HG03095 (cell line): ENCODE measurements at regions not wholly inside any gene's neighbourhood (a gene's known extent, or its start where the extent isn't known, plus 50 kb on each side); places are given as distances from the start of the nearest gene placed in this dataset.

Experiments used
- ATAC-seq: cut with Tn5 transposase; IDR thresholded peaks from one replicate; pipeline ENCODE4 v1.9.1; 2021; ENCODE audit warnings: moderate library complexity; ENCODE audit not compliant: unreplicated experiment

DNA sequence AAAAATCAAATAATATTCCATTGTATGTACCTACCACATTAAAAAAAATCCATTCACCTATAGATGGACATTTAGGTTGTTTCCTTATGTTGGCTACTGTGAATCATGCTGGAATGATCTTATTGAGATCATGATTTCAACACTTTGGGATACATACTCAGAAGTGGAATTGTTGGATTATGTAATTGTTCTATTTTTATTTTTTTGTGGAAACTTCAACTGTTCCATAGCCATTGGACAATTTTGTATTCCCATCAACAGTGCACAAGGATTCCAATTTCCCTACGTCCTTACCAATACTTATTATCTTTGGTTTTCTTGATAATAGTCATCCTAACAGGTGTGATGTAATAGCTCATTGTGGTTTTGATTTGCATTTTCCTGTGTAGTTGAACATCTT is 834.0 kb downstream of the MAFB start:
- ATAC-seq = no peak

DNA sequence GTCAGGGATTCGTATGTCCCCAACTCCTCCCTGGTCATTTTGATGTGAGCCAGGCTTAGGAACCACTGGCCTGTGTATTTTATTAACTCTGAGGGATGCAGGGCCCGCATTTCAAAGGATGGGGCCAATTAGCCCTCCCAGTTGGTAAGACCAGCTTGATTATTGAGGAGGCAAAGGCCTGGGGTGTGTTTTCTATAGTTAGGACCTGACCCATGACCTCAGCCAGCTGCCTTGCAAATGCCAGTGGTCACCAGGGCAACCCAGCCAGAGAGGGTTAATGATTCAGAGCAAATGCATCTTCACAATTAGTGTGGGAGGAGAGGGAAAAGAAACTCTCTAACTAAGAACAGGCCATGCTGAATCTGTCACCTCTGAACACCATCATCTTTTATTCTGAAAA is 835.4 kb downstream of the MAFB start:
- ATAC-seq = no peak

DNA sequence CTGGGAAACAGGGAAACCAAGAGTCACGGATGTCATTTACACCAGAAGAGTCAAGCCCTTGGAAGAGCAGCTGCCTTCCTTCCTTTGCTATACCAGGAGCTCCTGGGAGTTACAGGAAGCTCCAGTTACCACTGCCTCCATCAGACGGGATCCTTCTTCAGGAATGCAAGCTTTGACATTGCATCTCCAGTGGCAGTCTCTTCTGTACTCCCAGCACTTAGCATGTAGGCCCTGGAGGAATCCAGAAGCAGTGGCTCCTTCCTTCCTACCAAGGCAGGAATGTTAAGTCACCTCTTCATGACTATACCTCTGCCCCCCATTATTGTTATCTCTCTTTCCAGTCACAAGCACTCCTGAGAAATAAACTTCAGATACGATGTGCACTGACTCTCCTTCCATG is 836.0 kb downstream of the MAFB start:
- no peak for ATAC-seq

DNA sequence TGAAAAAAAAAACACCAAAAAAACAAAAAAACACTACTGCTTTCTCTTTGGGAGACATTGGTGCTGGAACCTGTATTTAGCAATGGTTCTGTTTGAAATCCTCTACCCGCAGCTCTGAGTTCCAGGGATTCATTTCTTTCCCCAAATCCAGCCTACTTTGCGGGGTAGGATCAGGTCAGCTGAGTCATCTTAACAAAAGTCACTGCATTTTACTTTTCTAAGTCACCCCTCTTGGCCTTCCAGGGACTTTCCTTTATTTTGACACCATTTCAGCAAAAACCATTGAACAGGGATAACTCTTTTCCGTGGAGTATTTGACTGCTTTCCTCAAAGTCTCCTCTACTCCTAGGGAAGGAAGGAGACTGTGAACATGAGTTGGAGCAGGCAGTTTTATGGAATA is 837.6 kb downstream of the MAFB start:
- ATAC-seq = no peak

DNA sequence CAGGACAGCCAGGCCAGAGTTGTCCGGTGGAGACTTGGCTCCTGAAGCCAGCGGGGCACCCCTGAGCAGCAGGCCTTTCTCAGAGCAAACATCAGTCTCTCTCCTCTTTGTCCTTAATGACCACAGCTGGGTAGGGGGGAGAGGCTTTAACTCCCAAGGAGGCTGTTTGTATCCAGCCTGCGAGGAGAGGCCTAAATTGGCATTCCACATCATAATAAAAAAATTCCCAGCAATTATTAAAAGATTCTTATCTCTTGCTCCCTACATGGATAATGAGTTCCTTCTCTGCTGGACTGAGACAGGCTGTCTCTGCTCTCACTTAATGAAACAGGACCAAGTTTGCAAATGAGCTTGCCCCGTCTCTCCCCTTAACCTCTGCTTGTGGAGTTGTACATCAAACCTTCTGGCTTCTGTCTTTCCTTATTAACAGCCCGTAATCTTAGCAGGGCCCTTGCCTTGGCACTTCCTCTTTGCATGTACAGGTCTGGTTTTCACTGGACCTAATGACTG is 838.2 kb downstream of the MAFB start:
- ATAC-seq = no peak

DNA sequence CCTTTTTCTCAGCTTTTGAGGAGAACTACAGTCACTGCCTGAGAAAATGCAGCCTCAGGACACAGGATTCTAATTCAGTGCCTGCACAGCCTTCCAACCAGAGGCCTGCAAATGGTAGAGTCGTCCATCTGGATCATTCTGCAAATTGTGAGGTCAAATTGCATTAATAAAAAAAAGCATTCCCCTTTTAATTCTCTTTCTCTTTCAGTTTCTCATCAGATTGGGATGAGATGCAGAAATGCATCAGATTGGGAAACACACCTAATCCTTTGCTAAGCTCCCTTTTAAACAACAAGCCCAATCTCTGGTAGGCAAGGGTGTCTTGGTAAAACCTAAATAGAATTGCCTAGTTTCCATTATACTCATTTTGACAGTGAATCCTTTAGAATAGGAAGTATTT is 838.8 kb downstream of the MAFB start:
- no peak for ATAC-seq

DNA sequence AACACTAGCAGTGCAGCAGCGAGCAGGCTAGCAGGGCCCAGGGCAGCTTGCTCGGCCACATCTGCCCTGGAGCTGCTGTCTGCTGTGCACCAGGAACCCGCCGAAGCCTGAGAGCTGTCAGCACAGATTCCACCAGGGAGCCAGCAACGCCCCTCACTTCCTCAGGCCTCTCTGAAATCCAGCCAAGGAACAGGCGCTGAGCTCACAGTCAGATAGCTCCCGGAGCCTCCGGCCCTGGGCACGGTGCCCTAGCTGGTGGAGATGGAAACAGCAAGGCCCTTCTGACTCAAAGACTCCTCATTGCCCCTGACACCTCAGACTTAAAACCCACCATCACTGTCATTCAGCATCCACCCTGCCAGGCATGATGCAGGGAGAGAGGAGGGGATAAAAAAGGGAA is 839.4 kb downstream of the MAFB start:
- ATAC-seq = no peak

DNA sequence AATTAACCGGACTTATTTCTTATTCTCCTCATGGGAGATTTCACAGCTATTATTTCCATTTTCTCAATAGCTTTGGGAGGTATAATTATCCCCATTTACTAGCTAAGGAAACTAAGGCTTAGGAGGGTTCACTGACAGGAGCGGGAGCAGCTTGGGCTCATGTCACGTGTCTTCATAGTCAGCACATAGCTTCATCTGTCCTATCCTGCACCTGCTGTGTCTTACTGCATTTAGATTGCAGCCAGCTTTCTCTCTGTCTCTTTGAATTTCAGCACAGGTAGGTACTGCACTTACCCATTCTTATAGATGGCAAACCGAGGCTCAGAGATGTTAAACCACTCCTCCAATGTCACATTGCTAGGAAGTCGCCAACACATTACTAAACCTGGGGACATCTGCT is 839.9 kb downstream of the MAFB start:
- ATAC-seq = no peak

DNA sequence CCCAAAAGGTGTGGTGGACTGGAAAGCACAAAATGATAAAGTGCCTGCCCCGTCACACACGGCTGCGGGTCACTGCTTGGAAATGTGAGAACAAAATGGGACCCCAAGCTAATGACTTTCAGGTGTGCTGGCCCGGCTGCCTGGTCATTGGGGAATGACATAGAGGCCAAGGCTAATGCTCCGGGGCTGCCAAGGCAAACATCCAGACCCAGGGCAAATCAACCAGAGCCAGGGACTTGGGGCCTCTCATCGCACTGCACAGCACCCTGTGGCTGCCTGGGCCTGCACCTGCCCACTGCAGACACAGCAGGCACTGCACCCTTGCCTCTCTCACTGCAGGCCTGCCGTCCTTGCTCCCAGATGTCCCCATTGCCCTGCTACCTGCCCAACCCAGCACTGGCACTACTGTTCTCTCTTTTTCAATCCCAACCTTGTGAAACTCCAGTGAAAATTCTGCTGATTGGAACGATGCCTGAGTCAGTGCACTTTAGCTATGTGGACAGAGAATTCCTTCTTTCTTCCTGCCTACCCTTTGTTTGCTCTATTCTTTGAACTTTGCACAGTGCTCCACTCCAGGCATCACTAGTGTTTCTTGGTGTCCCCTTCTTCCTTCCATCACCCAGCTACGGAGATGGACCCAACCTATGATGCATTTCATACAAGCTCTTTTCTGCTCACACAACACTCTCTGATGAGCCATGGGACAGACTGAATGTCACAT is 849.5 kb downstream of the MAFB start:
- no peak for ATAC-seq

DNA sequence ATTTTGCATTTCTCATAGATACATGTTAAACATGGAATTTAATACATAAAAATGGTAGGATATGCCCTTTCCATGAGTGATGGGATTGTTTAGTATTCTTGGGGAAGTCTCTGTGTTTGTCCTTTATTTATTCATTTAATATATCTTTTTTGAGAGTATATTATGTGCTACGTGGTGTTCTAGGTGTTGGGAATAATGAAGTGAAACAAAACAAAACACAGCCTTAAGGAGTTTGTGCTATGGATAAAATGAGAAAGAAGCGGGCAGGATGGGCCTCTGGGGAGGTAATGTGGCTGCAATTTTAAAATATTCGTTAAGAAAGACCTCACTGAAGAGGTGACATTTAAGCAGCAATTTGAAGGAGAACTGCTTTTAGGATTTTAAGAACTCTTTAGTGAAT is 851.5 kb downstream of the MAFB start:
- ATAC-seq = no peak

DNA sequence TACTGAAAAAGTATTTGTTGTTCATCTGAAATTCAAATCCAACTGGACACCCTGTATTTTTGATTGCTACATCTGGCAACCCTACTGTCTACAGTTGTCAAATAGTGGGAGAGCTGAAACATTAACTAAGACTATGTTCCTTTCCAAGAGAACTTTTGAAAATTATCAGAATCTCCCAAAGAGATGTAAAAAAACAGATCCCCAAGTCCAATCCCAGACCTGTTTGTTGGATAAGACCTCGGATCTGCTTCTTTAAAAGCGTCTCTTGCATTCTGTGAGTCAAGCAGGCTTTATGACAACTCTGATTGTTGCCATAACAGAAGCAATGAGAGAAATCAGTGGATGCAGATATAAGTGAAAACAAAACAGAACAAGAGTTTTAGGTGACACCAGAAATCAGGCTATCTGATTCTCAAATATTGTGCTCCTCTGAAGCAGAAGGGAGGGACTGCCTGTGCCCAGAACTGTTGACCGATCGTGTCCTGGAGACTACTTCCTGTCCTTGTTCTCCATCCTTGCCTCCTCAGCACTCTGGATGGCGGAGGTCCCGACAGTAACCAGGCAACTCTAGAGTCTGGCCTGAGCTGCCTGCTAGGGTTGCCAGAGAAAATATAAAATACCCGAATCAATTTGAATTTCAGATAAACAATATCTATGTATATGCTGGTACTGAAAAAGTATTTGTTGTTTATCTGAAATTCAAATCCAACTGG is 853.8 kb downstream of the MAFB start:
- no peak for ATAC-seq

DNA sequence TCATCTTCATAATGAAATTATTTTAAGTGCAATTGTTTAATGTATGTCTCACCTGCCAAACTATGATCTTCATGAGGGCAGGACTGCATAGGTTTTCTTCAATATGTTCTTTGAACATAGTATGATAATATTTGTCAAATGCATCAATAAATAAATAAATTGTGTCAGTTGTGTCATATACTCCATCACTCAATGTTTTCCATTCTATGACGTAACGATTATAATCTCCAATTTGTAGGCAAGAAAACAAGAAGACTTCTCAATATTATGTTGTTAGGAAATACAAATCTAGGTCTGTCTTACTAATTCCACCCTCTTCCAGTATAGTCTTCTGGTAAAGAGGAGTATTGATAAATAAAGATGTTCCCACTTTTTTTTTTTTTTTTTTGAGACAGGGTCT is 858.1 kb downstream of the MAFB start:
- ATAC-seq = no peak

DNA sequence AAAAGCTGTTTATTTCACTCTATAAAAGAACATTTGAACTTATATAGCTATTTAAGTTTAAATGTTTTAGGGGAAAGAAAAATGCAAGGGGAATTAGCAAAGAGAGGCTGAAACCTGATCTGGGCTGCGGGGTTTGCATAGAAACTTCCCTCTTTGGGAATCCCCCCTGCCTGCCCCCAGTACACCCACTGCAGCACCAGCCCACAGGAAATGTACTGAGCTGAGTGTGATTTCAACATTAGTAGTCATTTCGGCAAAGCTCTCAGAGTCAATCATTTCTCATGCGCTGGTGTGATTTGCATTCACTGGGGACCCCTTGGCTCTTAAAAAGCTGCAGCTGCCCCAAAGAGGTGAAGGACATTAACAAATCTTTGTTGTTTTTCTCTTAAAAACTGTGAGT is 859.4 kb downstream of the MAFB start:
- ATAC-seq = peak; percentile 91

DNA sequence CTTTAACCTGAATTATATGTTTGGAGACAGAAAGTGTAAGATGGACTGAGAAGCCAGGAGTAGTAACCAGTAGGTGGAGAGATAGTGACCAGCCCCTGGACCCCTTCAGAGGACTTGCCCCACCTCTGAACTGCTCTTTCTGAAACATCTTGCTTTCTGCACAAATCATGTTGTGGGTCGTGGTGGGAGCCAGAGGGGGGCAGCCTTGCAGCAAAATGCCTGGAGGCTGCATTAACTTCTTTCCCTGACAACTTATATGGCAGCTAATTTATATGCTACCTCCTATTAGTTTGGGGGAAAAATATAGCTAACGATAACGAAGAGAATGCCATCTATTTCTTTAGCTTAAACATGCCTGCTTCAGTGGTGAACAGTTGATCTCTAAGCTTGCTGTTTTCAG is 859.8 kb downstream of the MAFB start:
- peak; percentile 3 for ATAC-seq

DNA sequence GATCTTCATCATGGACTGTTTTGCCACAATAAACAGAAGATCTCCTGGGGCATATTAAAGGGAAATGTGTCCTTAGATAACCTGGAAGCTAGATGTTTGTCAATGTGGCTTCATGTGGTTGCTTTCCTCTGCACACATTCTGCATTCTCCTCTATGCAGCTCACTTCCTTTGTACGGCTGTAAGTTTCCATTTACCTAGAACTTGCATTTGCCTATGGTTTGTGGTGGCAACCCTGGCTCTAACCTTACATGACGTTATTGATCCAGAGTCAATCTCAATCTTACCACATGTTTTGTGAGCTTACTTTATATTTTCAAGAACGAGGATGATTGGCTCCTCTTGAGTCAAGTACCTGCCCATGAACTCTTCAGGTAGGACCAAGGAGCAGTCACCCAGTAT is 863.1 kb downstream of the MAFB start:
- ATAC-seq = peak; percentile 52

DNA sequence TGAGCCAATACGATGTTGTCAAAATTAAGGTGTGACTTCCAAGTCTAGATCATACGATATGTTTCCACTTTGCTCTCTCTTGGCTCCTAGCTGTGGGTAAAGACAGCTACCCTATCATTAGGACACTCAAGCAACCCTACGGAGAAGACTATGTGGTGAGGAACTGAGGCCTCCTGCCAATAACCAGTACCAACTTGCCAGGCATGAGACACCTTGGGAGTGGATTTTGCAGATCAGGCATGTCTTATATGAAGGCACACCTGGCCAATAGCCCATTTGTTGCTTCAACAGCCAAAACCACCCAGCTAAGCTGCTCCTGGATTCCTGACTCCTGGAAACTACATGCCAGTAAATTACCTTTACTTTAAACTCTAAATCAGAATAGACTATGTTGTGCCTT is 863.4 kb downstream of the DHX35 start:
- ATAC-seq = no peak

DNA sequence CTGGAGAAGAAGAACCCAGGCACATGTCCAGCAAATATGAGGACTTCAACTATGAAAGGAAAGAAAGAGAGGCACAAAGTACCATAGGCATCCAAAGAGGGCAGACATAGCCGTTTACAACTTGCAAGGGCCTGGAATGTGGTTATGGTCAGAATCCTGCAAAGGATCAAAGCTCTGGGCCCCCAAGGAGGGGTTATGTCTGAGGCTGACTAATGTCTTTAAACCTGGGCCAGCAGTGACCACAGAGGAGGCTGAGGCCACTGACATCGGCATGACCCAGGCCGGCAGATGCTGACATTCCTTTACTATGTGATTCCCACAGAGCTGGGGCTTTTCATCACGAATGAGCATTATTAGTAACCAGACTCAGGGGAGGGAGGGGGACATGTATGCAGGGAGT is 861.1 kb downstream of the DHX35 start:
- ATAC-seq = no peak

DNA sequence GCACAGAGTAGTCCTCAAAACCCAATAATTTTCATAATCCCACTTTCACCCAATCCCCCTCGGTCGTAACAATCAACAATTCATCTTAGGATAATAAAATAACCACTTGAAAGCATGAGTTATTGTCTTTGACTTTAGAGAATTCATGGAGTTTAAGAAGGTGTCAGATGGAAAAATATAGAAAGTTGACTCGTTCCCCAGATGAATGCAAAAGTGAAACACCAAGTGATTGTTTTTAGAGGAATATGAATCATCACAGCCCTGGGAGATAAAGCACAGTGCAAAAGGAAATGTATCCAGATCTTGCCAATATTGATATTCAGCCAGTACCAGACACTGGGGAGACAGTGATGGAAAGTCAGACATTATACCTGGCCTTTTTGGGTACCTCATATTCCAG is 860.5 kb downstream of the DHX35 start:
- ATAC-seq = no peak

DNA sequence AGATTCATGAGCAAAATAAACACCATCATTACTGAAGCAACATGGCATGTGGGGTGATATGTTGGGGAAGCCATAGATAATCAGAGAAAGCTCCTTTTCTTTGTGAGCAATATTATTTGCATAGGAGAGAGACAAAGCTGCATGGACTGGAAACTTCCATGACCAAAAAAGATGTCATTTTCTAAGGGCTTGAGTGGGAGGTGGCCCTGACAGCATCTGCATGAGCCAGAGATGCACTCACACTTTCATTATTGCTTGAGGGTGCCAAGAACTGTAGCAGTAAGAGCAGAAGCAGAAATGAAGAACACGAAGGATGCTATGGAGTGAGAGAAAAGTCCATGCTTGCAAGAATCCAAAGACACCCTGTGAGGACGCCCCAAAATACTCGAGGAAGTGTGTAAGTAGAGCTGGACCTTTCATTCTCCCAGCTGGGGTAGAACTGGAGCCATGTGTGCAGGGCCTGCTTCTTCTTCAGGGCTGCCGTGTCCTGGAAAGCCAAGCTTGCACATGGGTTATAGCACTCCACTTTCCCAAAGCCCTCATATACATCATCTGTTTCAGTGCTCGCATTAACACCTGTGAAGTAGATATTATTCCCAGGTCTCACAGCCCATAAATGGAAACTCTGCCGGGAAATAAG is 851.2 kb downstream of the DHX35 start:
- no peak for ATAC-seq

DNA sequence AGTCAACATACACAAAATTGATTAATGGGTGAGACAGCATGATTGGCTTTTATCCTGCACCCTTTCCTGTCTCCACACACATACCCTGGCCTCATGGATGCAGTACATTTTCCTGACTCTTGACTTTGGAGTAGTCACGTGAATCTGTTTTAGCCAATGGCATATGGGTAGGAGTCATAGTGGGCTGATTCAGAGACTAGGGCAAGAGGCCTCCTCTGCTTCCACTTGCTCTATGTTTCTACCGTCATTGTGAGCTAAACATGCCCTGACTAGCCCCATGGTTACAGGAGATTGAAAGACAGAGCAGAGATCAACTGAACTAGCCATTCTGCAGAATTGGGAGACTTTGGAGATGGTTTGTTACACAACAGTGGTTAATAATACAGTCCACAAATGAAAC is 850.0 kb downstream of the DHX35 start:
- ATAC-seq = no peak

DNA sequence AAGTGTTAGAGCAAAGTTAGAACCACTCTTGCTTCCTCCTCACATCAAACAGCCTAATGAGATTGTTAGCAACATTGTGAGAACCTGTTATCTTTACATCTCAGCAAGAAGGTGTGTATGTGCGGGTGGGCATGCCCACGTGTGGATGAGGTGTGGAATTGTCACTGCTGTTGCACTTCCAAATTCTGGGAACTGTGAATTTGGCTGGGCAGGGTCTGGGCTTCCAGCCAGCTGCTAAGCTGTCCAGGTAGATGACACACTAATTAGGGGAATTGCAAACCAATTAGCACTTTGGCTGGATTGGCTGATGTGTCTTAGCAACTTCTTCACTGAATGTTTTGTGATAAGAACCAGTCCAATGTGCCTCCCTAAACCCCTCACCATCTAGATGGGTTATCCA is 848.2 kb downstream of the DHX35 start:
- ATAC-seq = no peak

DNA sequence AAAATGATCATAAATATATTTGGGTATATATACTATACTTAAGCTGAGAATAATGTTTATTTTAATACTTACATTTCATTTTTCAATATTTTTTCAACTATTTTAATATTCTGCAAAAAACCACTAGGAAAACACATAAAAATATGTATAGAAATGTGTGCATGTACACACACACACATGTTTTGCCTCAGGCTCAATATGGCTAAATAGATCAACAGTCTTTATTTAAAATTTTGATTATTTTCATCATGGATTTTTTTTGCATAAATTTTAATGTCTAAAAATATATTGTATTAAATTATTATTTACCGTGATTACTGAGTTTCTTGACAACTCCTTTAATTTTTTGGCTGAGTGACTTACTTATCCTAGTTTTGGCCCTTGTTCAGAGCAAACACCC is 846.5 kb downstream of the DHX35 start:
- no peak for ATAC-seq
